ENCODE measurements at regions not wholly inside any gene's neighbourhood (a gene's known extent, or its start where the extent isn't known, plus 50 kb on each side); places are given as distances from the start of the nearest gene placed in this dataset.

DNA sequence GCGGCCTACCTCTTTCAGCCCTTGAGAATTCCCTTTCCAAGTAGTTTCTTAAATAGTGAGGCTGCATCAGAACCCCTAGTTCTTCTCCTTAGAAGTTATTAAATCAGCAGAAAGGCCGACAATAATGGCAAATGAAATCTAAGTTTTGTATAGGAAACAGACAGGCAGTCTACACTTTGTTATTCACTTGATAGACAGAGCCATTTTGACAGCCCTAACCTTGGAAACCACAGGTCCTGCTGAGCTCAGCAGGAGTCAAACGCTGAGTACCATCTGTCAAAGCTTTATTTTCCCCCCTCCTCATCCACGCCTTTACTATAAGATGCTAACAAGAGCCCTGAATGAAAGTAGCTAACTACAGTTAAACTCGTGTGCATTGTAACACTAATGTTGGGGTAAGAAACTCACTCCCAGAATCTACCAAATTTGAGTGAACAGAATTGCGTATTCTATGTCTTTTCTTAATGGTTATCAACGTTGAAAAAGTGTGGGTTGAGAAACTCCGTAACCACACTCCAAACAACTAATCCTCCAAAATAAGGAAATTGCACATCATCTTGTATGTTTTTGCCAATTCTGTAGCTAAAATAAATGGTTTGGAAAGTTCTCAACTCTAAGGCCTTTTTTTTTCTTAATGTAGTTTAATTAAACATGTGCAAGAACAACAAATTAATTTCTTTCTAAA is 90.6 kb upstream of the EFEMP1 start:
- DNase-seq (no peak), ATAC-seq (no peak)
- no peaks in the 10 kb centered on the region for H3K9me3 ChIP-seq
- in situ Hi-C loops (cut with MboI; ENCODE audit: low sequenced_read_pairs in 4 of 4) = loop anchor here in 2 of 4 donors (10.0 kb wide), 1 partner anchor 299 kb away; no protein-coding TSS in a partner anchor
- no peak overlapping the region for H3K27ac ChIP-seq
- H3K36me3 ChIP-seq = no peaks in the 10 kb centered on the region
- TF ChIP-seq, protein P1, sequence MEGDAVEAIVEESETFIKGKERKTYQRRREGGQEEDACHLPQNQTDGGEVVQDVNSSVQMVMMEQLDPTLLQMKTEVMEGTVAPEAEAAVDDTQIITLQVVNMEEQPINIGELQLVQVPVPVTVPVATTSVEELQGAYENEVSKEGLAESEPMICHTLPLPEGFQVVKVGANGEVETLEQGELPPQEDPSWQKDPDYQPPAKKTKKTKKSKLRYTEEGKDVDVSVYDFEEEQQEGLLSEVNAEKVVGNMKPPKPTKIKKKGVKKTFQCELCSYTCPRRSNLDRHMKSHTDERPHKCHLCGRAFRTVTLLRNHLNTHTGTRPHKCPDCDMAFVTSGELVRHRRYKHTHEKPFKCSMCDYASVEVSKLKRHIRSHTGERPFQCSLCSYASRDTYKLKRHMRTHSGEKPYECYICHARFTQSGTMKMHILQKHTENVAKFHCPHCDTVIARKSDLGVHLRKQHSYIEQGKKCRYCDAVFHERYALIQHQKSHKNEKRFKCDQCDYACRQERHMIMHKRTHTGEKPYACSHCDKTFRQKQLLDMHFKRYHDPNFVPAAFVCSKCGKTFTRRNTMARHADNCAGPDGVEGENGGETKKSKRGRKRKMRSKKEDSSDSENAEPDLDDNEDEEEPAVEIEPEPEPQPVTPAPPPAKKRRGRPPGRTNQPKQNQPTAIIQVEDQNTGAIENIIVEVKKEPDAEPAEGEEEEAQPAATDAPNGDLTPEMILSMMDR (IDR thresholded peaks at IDR 0.05 in 4 of 5, conservative IDR thresholded peaks at IDR 0.05 in 1 of 5) = no peak
- TF ChIP-seq POLR2A (IDR thresholded peaks at IDR 0.05) = no peak
- intact Hi-C loops (cut with DNase I; ENCODE audit: low total_unique reads) = no loop called here
- H3K4me3 ChIP-seq = no peak overlapping the region
- no peaks in the 10 kb centered on the region for H3K27me3 ChIP-seq
- peaks cover 0 to 4% of the 10 kb centered on the region in 2 donors for H3K4me1 ChIP-seq

DNA sequence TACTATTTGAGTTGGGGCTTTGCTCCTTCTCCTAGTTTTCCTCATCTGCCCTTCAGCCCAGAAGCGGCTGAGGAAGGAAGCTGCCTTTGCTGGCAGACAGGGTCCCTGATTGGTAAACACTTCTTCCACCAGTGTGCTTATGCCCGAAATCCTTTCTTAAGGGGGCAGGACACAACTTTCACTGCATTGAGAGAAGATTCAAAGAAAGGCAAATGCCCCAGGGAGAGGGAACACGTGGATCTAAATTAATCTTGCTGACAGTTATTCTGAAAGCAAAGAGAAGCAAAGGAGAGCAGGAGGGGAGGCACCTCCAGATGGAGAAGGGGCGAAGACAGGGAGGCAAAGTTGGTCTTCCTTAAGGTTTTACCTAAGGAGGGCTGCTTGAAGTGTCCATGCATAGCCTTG is 92.1 kb upstream of the EFEMP1 start:
- no peak for TF ChIP-seq POLR2A (IDR thresholded peaks at IDR 0.05)
- TF ChIP-seq, protein P1 (IDR thresholded peaks at IDR 0.05 in 4 of 5, conservative IDR thresholded peaks at IDR 0.05 in 1 of 5) = no peak
- in situ Hi-C loops (cut with MboI; ENCODE audit: low sequenced_read_pairs in 4 of 4) = loop anchor here in 2 of 4 donors (10.0 kb wide), 1 partner anchor 301 kb away; no protein-coding TSS in a partner anchor
- DNase-seq (no peak), ATAC-seq (no peak)
- H3K4me3 ChIP-seq = no peak overlapping the region
- no peaks in the 10 kb centered on the region for H3K9me3 ChIP-seq
- no peaks in the 10 kb centered on the region for H3K27me3 ChIP-seq
- H3K4me1 ChIP-seq = peaks cover 0 to 4% of the 10 kb centered on the region in 2 donors
- intact Hi-C loops (cut with DNase I; ENCODE audit: low total_unique reads) = no loop called here
- no peaks in the 10 kb centered on the region for H3K36me3 ChIP-seq
- H3K27ac ChIP-seq = no peak overlapping the region

- no peak for TF ChIP-seq POLR2A (IDR thresholded peaks at IDR 0.05)
- TF ChIP-seq, protein P1 (IDR thresholded peaks at IDR 0.05 in 4 of 5, conservative IDR thresholded peaks at IDR 0.05 in 1 of 5) = no peak
- Histone ChIP-seq H3K27ac (no peak overlapping the region), H3K27me3 (no peaks in the 10 kb centered on the region), H3K4me1 (peaks cover 0 to 4% of the 10 kb centered on the region in 2 donors), H3K4me3 (no peak overlapping the region), H3K9me3 (no peaks in the 10 kb centered on the region), H3K36me3 (no peaks in the 10 kb centered on the region)
- in situ Hi-C loops (cut with MboI; ENCODE audit: low sequenced_read_pairs in 4 of 4) = loop anchor here in 2 of 4 donors (10.0 kb wide), 1 partner anchor 303 kb away; no protein-coding TSS in a partner anchor
- DNase-seq = no peak
- intact Hi-C loops (cut with DNase I; ENCODE audit: low total_unique reads) = no loop called here
- no peak for ATAC-seq
Measured at GRCh38 chr2:56017784-56018183, 94.2 kb upstream of the EFEMP1 start.

- Histone ChIP-seq H3K4me1 (peaks cover 0 to 4% of the 10 kb centered on the region in 2 donors), H3K27me3 (no peaks in the 10 kb centered on the region), H3K9me3 (no peaks in the 10 kb centered on the region), H3K36me3 (no peaks in the 10 kb centered on the region), H3K27ac (no peak overlapping the region), H3K4me3 (no peak overlapping the region)
- no peak for DNase-seq
- in situ Hi-C loops (cut with MboI; ENCODE audit: low sequenced_read_pairs in 4 of 4) (loop anchor here in 2 of 4 donors (10.0 kb wide), 1 partner anchor 303 kb away; no protein-coding TSS in a partner anchor), intact Hi-C loops (cut with DNase I; ENCODE audit: low total_unique reads) (no loop called here)
- no peak for TF ChIP-seq POLR2A (IDR thresholded peaks at IDR 0.05)
- TF ChIP-seq, protein P1 (IDR thresholded peaks at IDR 0.05 in 4 of 5, conservative IDR thresholded peaks at IDR 0.05 in 1 of 5) = no peak
- ATAC-seq = no peak
Measured at GRCh38 chr2:56018267-56018666, 94.7 kb upstream of the EFEMP1 start.

Data from gastrocnemius medialis (tissue), 4 donors.